GM12878 (cell line): ENCODE measurements at regions not wholly inside any gene's neighbourhood (a gene's known extent, or its start where the extent isn't known, plus 50 kb on each side); places are given as distances from the start of the nearest gene placed in this dataset.

Experiments
- CHD2 ChIP-seq: IDR thresholded peaks from 2 replicates; pipeline ENCODE4 v1.6.1; 2011; ENCODE audit warnings: low read depth, low read length, improper control_type of control experiment, borderline replicate concordance
- CREB1 ChIP-seq: IDR thresholded peaks from 2 replicates; pipeline ENCODE4 v1.6.1; 2012; ENCODE audit warnings: low read depth, mild to moderate bottlenecking, inconsistent platforms
- CTCF ChIP-seq, 3 experiments: IDR thresholded peaks in 2 of 3; conservative IDR thresholded peaks in 1 of 3; 2 replicates each; pipeline ENCODE4 v1.5.1; 2011; ENCODE audit warnings: low read depth in 3 of 3, low read length in 3 of 3, mild to moderate bottlenecking in 3 of 3, control low read depth in 2 of 3, moderate library complexity in 2 of 3, inconsistent platforms in 1 of 3, mixed read lengths in 1 of 3; ENCODE audit not compliant: control insufficient read depth in 2 of 3, insufficient read depth in 1 of 3; ENCODE audit errors: extremely low read depth in 1 of 3
- EP300 ChIP-seq, 2 experiments: fragments of 150-350 bp in 1 of 2; IDR thresholded peaks; 2 replicates each; pipeline ENCODE4 v1.6.1; 2011 to 2012; ENCODE audit warnings: low read depth in 2 of 2, low read length in 2 of 2, borderline replicate concordance in 1 of 2, improper control_type of control experiment in 1 of 2, inconsistent platforms in 1 of 2; ENCODE audit not compliant: control insufficient read depth in 1 of 2
- NR2C2 ChIP-seq: IDR thresholded peaks from 2 replicates; pipeline ENCODE4 v1.6.1; 2011; ENCODE audit warnings: borderline replicate concordance, low read depth; ENCODE audit not compliant: control insufficient read depth, insufficient read length
- POLR2A ChIP-seq: IDR thresholded peaks from 2 replicates; pipeline ENCODE4 v1.6.1; 2011; ENCODE audit warnings: low read depth, mild to moderate bottlenecking, low read length
- SP1 ChIP-seq: IDR thresholded peaks from one replicate; pipeline ENCODE4 v1.6.1; 2011; ENCODE audit warnings: low read depth, low read length
- TAF1 ChIP-seq: IDR thresholded peaks from 2 replicates; pipeline ENCODE4 v1.6.1; 2011; ENCODE audit warnings: mild to moderate bottlenecking, low read depth, low read length, borderline replicate concordance
- YY1 ChIP-seq: IDR thresholded peaks from 2 replicates; pipeline ENCODE4 v1.6.1; 2011; ENCODE audit warnings: low read depth, mild to moderate bottlenecking, low read length
- ZNF207 ChIP-seq: fragments of 450-650 bp; IDR thresholded peaks from 2 replicates; pipeline ENCODE4 v1.6.1; 2014; ENCODE audit warnings: antibody characterized with exemption, mild to moderate bottlenecking, borderline replicate concordance
- TF ChIP-seq, protein P1 (sequence below): IDR thresholded peaks from 2 replicates; pipeline ENCODE4 v1.6.1; 2012; ENCODE audit warnings: improper control_type of control experiment, low read depth, low read length; ENCODE audit not compliant: insufficient replicate concordance
- TF ChIP-seq, protein P2 (sequence below): IDR thresholded peaks from 2 replicates; pipeline ENCODE4 v1.6.1; 2012; ENCODE audit warnings: low read depth, low read length, improper control_type of control experiment
- TF ChIP-seq, protein P3 (sequence below): IDR thresholded peaks from 2 replicates; pipeline ENCODE4 v1.6.1; 2011; ENCODE audit warnings: low read depth, mild to moderate bottlenecking, low read length, moderate library complexity, borderline replicate concordance; ENCODE audit errors: extremely low read depth

DNA sequence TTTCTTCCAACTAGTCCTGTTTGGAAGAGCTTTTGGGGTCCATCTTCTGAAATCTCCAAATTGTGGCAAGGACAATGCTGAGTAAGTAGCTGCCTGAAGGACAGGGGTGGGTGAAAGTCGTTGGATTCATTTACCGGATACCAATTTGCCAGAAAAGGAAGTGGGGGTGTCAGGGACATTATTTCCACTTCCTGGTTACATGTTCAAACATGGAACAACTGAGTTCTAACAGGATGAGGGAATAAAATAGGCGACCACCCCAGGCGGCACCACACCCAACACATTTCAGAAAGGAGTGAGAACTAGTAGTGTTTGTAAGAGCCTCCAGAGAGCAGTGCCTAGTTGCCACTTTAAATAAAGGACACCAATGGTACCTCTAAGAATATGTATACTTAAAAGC, 158.6 kb upstream of the SERTAD2 start:
- TF ChIP-seq NR2C2 (no peak), EP300 (IDR thresholded peaks at IDR 0.05; ENCODE audit: borderline replicate concordance in 1 of 2, control insufficient read depth in 1 of 2, low read depth in 2 of 2, low read length in 2 of 2) (no peak), ZNF207 (no peak), YY1 (no peak), POLR2A (no peak), CTCF (IDR thresholded peaks at IDR 0.05 in 2 of 3, conservative IDR thresholded peaks at IDR 0.05 in 1 of 3; ENCODE audit: control insufficient read depth in 2 of 3, extremely low read depth in 1 of 3, insufficient read depth in 1 of 3, low read depth in 3 of 3, low read length in 3 of 3) (no peak), CHD2 (no peak), CREB1 (no peak), SP1 (no peak), TAF1 (no peak)
- TF ChIP-seq, protein P1, sequence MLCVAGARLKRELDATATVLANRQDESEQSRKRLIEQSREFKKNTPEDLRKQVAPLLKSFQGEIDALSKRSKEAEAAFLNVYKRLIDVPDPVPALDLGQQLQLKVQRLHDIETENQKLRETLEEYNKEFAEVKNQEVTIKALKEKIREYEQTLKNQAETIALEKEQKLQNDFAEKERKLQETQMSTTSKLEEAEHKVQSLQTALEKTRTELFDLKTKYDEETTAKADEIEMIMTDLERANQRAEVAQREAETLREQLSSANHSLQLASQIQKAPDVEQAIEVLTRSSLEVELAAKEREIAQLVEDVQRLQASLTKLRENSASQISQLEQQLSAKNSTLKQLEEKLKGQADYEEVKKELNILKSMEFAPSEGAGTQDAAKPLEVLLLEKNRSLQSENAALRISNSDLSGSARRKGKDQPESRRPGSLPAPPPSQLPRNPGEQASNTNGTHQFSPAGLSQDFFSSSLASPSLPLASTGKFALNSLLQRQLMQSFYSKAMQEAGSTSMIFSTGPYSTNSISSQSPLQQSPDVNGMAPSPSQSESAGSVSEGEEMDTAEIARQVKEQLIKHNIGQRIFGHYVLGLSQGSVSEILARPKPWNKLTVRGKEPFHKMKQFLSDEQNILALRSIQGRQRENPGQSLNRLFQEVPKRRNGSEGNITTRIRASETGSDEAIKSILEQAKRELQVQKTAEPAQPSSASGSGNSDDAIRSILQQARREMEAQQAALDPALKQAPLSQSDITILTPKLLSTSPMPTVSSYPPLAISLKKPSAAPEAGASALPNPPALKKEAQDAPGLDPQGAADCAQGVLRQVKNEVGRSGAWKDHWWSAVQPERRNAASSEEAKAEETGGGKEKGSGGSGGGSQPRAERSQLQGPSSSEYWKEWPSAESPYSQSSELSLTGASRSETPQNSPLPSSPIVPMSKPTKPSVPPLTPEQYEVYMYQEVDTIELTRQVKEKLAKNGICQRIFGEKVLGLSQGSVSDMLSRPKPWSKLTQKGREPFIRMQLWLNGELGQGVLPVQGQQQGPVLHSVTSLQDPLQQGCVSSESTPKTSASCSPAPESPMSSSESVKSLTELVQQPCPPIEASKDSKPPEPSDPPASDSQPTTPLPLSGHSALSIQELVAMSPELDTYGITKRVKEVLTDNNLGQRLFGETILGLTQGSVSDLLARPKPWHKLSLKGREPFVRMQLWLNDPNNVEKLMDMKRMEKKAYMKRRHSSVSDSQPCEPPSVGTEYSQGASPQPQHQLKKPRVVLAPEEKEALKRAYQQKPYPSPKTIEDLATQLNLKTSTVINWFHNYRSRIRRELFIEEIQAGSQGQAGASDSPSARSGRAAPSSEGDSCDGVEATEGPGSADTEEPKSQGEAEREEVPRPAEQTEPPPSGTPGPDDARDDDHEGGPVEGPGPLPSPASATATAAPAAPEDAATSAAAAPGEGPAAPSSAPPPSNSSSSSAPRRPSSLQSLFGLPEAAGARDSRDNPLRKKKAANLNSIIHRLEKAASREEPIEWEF, result no peak
- TF ChIP-seq, protein P2, sequence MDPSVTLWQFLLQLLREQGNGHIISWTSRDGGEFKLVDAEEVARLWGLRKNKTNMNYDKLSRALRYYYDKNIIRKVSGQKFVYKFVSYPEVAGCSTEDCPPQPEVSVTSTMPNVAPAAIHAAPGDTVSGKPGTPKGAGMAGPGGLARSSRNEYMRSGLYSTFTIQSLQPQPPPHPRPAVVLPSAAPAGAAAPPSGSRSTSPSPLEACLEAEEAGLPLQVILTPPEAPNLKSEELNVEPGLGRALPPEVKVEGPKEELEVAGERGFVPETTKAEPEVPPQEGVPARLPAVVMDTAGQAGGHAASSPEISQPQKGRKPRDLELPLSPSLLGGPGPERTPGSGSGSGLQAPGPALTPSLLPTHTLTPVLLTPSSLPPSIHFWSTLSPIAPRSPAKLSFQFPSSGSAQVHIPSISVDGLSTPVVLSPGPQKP, result no peak
- TF ChIP-seq, protein P3, sequence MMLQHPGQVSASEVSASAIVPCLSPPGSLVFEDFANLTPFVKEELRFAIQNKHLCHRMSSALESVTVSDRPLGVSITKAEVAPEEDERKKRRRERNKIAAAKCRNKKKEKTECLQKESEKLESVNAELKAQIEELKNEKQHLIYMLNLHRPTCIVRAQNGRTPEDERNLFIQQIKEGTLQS, result no peak
